ENCODE measurements at regions not wholly inside any gene's neighbourhood (a gene's known extent, or its start where the extent isn't known, plus 50 kb on each side); places are given as distances from the start of the nearest gene placed in this dataset.
"Not testable (repeated sequence)": the region's sequence is repeated elsewhere in the genome, so short reads cannot be mapped to it uniquely, and the experiment has no call there.

- no peak for DNase-seq
These were observed 430.4 kb downstream of the RPS6KC1 start for GRCh38 chr1:213481395-213481794.

GRCh38 chr1:213484333-213484732 lies 433.3 kb downstream of the RPS6KC1 start:
- DNase-seq, result no peak

- no peak for DNase-seq
These were observed 433.7 kb downstream of the RPS6KC1 start for GRCh38 chr1:213484758-213485157.

- DNase-seq, result no peak
These were observed 435.4 kb downstream of the RPS6KC1 start for GRCh38 chr1:213486488-213486887.

- DNase-seq, result no peak
These were observed 440.4 kb downstream of the RPS6KC1 start for GRCh38 chr1:213491468-213491867.

- DNase-seq, result no peak
These were observed 441.4 kb downstream of the RPS6KC1 start for GRCh38 chr1:213492161-213493041.

GRCh38 chr1:213499444-213499843 lies 448.4 kb downstream of the RPS6KC1 start:
- no peak for DNase-seq

GRCh38 chr1:213507472-213508223 lies 456.6 kb downstream of the RPS6KC1 start:
- peak; percentile 86 for DNase-seq

- no peak for DNase-seq
These were observed 460.1 kb downstream of the RPS6KC1 start for GRCh38 chr1:213511173-213511572.

GRCh38 chr1:213512316-213512715 lies 461.3 kb downstream of the RPS6KC1 start:
- DNase-seq, result no peak

GRCh38 chr1:213513006-213513405 lies 462.0 kb downstream of the RPS6KC1 start:
- no peak for DNase-seq

- DNase-seq, result not testable (repeated sequence)
These were observed 463.6 kb downstream of the RPS6KC1 start for GRCh38 chr1:213514408-213515179.

GRCh38 chr1:213519098-213519497 lies 468.1 kb downstream of the RPS6KC1 start:
- DNase-seq, result peak; percentile 96

GRCh38 chr1:213521206-213521605 lies 466.6 kb upstream of the PROX1 start:
- no peak for DNase-seq

GRCh38 chr1:213523781-213524398 lies 463.9 kb upstream of the PROX1 start:
- DNase-seq, result no peak

- DNase-seq, result no peak
These were observed 461.5 kb upstream of the PROX1 start for GRCh38 chr1:213526306-213526705.

GRCh38 chr1:213530611-213531320 lies 457.0 kb upstream of the PROX1 start:
- DNase-seq, result no peak

GRCh38 chr1:213531369-213532310 lies 456.1 kb upstream of the PROX1 start:
- peak; percentile 8 for DNase-seq

GRCh38 chr1:213533125-213533524 lies 454.6 kb upstream of the PROX1 start:
- DNase-seq, result no peak

- DNase-seq, result no peak
These were observed 452.1 kb upstream of the PROX1 start for GRCh38 chr1:213535679-213536078.

- DNase-seq, result no peak
These were observed 449.5 kb upstream of the PROX1 start for GRCh38 chr1:213538251-213538650.
